ENCODE measurements at regions not wholly inside any gene's neighbourhood (a gene's known extent, or its start where the extent isn't known, plus 50 kb on each side); places are given as distances from the start of the nearest gene placed in this dataset.

GRCh38 chrX:4206941-4207340, 493.5 kb upstream of the PRKX start:
- no peak for DNase-seq

- DNase-seq: no peak
These were observed 484.5 kb upstream of the PRKX start for GRCh38 chrX:4197971-4198370.

- DNase-seq: no peak
These were observed 480.2 kb upstream of the PRKX start for GRCh38 chrX:4193500-4194155.

GRCh38 chrX:4186331-4186730, 472.9 kb upstream of the PRKX start:
- no peak for DNase-seq

GRCh38 chrX:4185086-4185485, 471.6 kb upstream of the PRKX start:
- no peak for DNase-seq

- DNase-seq: no peak
These were observed 469.0 kb upstream of the PRKX start for GRCh38 chrX:4182408-4182806.

GRCh38 chrX:4181782-4182407, 468.4 kb upstream of the PRKX start:
- no peak for DNase-seq

- no peak for DNase-seq
These were observed 465.6 kb upstream of the PRKX start for GRCh38 chrX:4179031-4179430.

- DNase-seq: no peak
These were observed 461.8 kb upstream of the PRKX start for GRCh38 chrX:4175221-4175620.

- DNase-seq: no peak
These were observed 460.3 kb upstream of the PRKX start for GRCh38 chrX:4173743-4174142.

- DNase-seq: no peak
These were observed 438.3 kb upstream of the PRKX start for GRCh38 chrX:4151798-4152197.

- no peak for DNase-seq
These were observed 436.8 kb upstream of the PRKX start for GRCh38 chrX:4150259-4150658.

- DNase-seq: no peak
These were observed 416.2 kb upstream of the PRKX start for GRCh38 chrX:4129626-4130025.

- no peak for DNase-seq
These were observed 405.4 kb upstream of the PRKX start for GRCh38 chrX:4118666-4119530.

GRCh38 chrX:4110964-4111363, 397.5 kb upstream of the PRKX start:
- DNase-seq: no peak

- no peak for DNase-seq
These were observed 381.5 kb upstream of the PRKX start for GRCh38 chrX:4094926-4095325.

GRCh38 chrX:4091046-4091760, 377.8 kb upstream of the PRKX start:
- DNase-seq: no peak

- no peak for DNase-seq
These were observed 346.4 kb upstream of the PRKX start for GRCh38 chrX:4059893-4060292.

GRCh38 chrX:4043951-4044350, 330.5 kb upstream of the PRKX start:
- no peak for DNase-seq

GRCh38 chrX:4035874-4036273, 322.4 kb upstream of the PRKX start:
- no peak for DNase-seq

- no peak for DNase-seq
These were observed 314.7 kb upstream of the PRKX start for GRCh38 chrX:4028151-4028550.

GRCh38 chrX:4005281-4005680, 291.8 kb upstream of the PRKX start:
- no peak for DNase-seq

GRCh38 chrX:4004822-4005221, 291.4 kb upstream of the PRKX start:
- DNase-seq: no peak
